H1 (cell line): ENCODE measurements at regions not wholly inside any gene's neighbourhood (a gene's known extent, or its start where the extent isn't known, plus 50 kb on each side); places are given as distances from the start of the nearest gene placed in this dataset.

Source experiments
- CTCF ChIA-PET: fragments of 300-600 bp; sonication (Branson Sonifier 250); formaldehyde crosslinking; loops from one replicate; lab custom pipeline; 2021; ENCODE audit not compliant: partially characterized antibody; lab: Charles Lee
- POLR2A ChIA-PET: fragments of 300-600 bp; sonication (Branson Sonifier 250); formaldehyde crosslinking; loops from one replicate; lab custom pipeline; 2021; ENCODE audit warnings: inconsistent platforms; ENCODE audit not compliant: partially characterized antibody; lab: Charles Lee
- DNase-seq, 2 experiments: peaks; one replicate each; pipeline versions ENCODE4 v3.0.0 to v3.0.0-alpha.2; 2010 to 2022; ENCODE audit warnings: low spot score in 2 of 2, low read depth in 1 of 2, mixed read lengths in 1 of 2
- FAIRE-seq: peaks from 2 replicates; lab custom pipeline; 2011; peaks lifted over from hg19 to GRCh38; lab: Jason Lieb, UNC
- H2AFZ ChIP-seq: 2 replicates; pipeline ENCODE4 v1.8.1; 2012; ENCODE audit warnings: low read length, inconsistent platforms
- H2AK5ac ChIP-seq: 2 replicates; pipeline ENCODE4 v1.6.1; 2013; ENCODE audit warnings: low read depth, low read length
- H2BK120ac ChIP-seq: replicated peaks from 2 replicates; pipeline ENCODE3; 2013; ENCODE audit warnings: low read depth, low read length, inconsistent platforms
- H2BK12ac ChIP-seq: 2 replicates; pipeline ENCODE4 v1.6.1; 2013; ENCODE audit warnings: low read depth, low read length
- H2BK15ac ChIP-seq: 2 replicates; pipeline ENCODE4 v1.6.1; 2013; ENCODE audit warnings: low read length
- H2BK20ac ChIP-seq: 2 replicates; pipeline ENCODE4 v1.6.1; 2013; ENCODE audit warnings: low read length
- H2BK5ac ChIP-seq: 2 replicates; pipeline ENCODE4 v1.6.1; 2013; ENCODE audit warnings: low read depth, low read length
- H3K14ac ChIP-seq: 2 replicates; pipeline ENCODE4 v1.6.1; 2013; ENCODE audit warnings: inconsistent platforms; ENCODE audit not compliant: insufficient read length
- H3K18ac ChIP-seq: 2 replicates; pipeline ENCODE4 v1.6.1; 2013; ENCODE audit warnings: low read length; ENCODE audit errors: extremely low read depth
- H3K23ac ChIP-seq: 2 replicates; pipeline ENCODE4 v1.6.1; 2013; ENCODE audit warnings: inconsistent platforms; ENCODE audit not compliant: insufficient read length
- H3K23me2 ChIP-seq: 2 replicates; pipeline ENCODE4 v1.6.1; 2013; ENCODE audit warnings: low read depth, low read length
- H3K27ac ChIP-seq: 2 replicates; pipeline ENCODE4 v1.6.1; 2011; ENCODE audit warnings: low read depth, low read length, inconsistent platforms
- H3K27me3 ChIP-seq, 4 experiments: replicated peaks in 1 of 4; 1 replicate in 1 of 4; 2 replicates in 3 of 4; pipeline versions ENCODE4 v1.6.1 to v1.8.1; 2011 to 2013; ENCODE audit warnings: low read length in 3 of 4, mild to moderate bottlenecking in 3 of 4, inconsistent platforms in 2 of 4, mixed read lengths in 2 of 4, moderate library complexity in 1 of 4; ENCODE audit not compliant: control insufficient read depth in 3 of 4, insufficient read depth in 3 of 4; ENCODE audit errors: extremely low read depth in 1 of 4
- H3K36me3 ChIP-seq, 4 experiments: 2 replicates each; pipeline versions ENCODE4 v1.6.1 to v1.8.1; 2011 to 2013; ENCODE audit warnings: mild to moderate bottlenecking in 4 of 4, low read length in 3 of 4, moderate library complexity in 2 of 4, control low read depth in 1 of 4, inconsistent platforms in 1 of 4; ENCODE audit not compliant: insufficient read depth in 4 of 4, control insufficient read depth in 2 of 4
- H3K4ac ChIP-seq: replicated peaks from 2 replicates; pipeline ENCODE3; 2013; ENCODE audit warnings: low read length, low read depth, mixed read lengths, inconsistent platforms; ENCODE audit not compliant: insufficient read length
- H3K4me1 ChIP-seq, 4 experiments: replicated peaks in 1 of 4; 1 replicate in 1 of 4; 2 replicates in 3 of 4; pipeline versions ENCODE4 v1.6.1 to v1.8.1; 2011 to 2013; ENCODE audit warnings: low read length in 3 of 4, inconsistent platforms in 2 of 4, mixed read lengths in 1 of 4; ENCODE audit not compliant: insufficient read depth in 4 of 4, control insufficient read depth in 3 of 4
- H3K4me2 ChIP-seq, 2 experiments: 2 replicates each; pipeline versions ENCODE4 v1.6.1 to v1.8.1; 2011 to 2013; ENCODE audit warnings: low read depth in 2 of 2, low read length in 2 of 2, control low read depth in 1 of 2, inconsistent platforms in 1 of 2, mild to moderate bottlenecking in 1 of 2; ENCODE audit not compliant: insufficient read depth in 1 of 2
- H3K4me3 ChIP-seq, 4 experiments: fragments of 200-600, 300-600 bp in 1 of 4; sonication (generic), shearing (Covaris generic), sonication (Bioruptor Twin) in 1 of 4; 2 replicates each; pipeline versions ENCODE4 v1.5.1 to v1.8.1; 2011 to 2016; ENCODE audit warnings: low read length in 4 of 4, low read depth in 3 of 4, control low read depth in 2 of 4, inconsistent platforms in 2 of 4, mild to moderate bottlenecking in 2 of 4, mixed read lengths in 1 of 4, moderate library complexity in 1 of 4; ENCODE audit not compliant: insufficient read depth in 2 of 4; ENCODE audit errors: extremely low read depth in 1 of 4
- H3K56ac ChIP-seq: replicated peaks from 2 replicates; pipeline ENCODE3; 2013; ENCODE audit warnings: low read depth, mild to moderate bottlenecking, mixed read lengths, low read length, inconsistent platforms; ENCODE audit not compliant: insufficient read length
- H3K79me1 ChIP-seq: 2 replicates; pipeline ENCODE4 v1.6.1; 2013; ENCODE audit warnings: low read depth, low read length, control low read depth
- H3K79me2 ChIP-seq, 2 experiments: 2 replicates each; pipeline versions ENCODE4 v1.6.1 to v1.8.1; 2012 to 2013; ENCODE audit warnings: low read length in 2 of 2, mild to moderate bottlenecking in 2 of 2, inconsistent platforms in 1 of 2; ENCODE audit not compliant: insufficient read depth in 2 of 2, control insufficient read depth in 1 of 2
- H3K9ac ChIP-seq, 4 experiments: replicated peaks in 1 of 4; 1 replicate in 1 of 4; 2 replicates in 3 of 4; pipeline versions ENCODE4 v1.6.1 to v1.8.1; 2011 to 2013; ENCODE audit warnings: low read depth in 3 of 4, low read length in 3 of 4, control low read depth in 2 of 4, mild to moderate bottlenecking in 2 of 4, moderate library complexity in 2 of 4, inconsistent platforms in 1 of 4; ENCODE audit errors: extremely low read depth in 1 of 4
- H3K9me3 ChIP-seq, 2 experiments: 2 replicates each; pipeline versions ENCODE4 v1.6.1 to v1.8.1; 2012 to 2013; ENCODE audit warnings: mild to moderate bottlenecking in 2 of 2, moderate library complexity in 2 of 2, control low read depth in 1 of 2, inconsistent platforms in 1 of 2, low read depth in 1 of 2, low read length in 1 of 2, mixed read lengths in 1 of 2; ENCODE audit not compliant: insufficient read depth in 2 of 2
- H4K20me1 ChIP-seq, 2 experiments: replicated peaks in 1 of 2; 2 replicates each; pipeline versions ENCODE3 to v1.8.1; 2011 to 2013; ENCODE audit warnings: inconsistent platforms in 2 of 2, low read length in 2 of 2, mild to moderate bottlenecking in 1 of 2; ENCODE audit not compliant: insufficient read depth in 2 of 2, control insufficient read depth in 1 of 2
- H4K5ac ChIP-seq: 2 replicates; pipeline ENCODE4 v1.6.1; 2013; ENCODE audit warnings: low read length, low read depth, mixed read lengths, inconsistent platforms; ENCODE audit not compliant: insufficient read length
- H4K8ac ChIP-seq: 2 replicates; pipeline ENCODE4 v1.8.0; 2013; ENCODE audit warnings: mild to moderate bottlenecking, moderate library complexity, low read length, inconsistent platforms; ENCODE audit not compliant: insufficient read depth; ENCODE audit errors: extremely low read depth
- H4K91ac ChIP-seq: replicated peaks from 2 replicates; pipeline ENCODE3; 2013; ENCODE audit warnings: low read length, mixed read lengths, inconsistent platforms; ENCODE audit not compliant: insufficient read length
- SP2 ChIP-seq: IDR thresholded peaks from 2 replicates; pipeline ENCODE4 v1.6.1; 2012; ENCODE audit warnings: mild to moderate bottlenecking, low read length, inconsistent platforms
- TBP ChIP-seq: IDR thresholded peaks from 2 replicates; pipeline ENCODE4 v1.6.1; 2011; ENCODE audit warnings: low read depth, low read length, improper control_type of control experiment
- ZNF274 ChIP-seq: IDR thresholded peaks from 2 replicates; pipeline ENCODE4 v1.7.0; 2012; ENCODE audit warnings: low read length, borderline replicate concordance; ENCODE audit errors: extremely low read depth
- WGBS, 2 experiments: shearing (Covaris generic) in 1 of 2; methylation state at CpG; one replicate each; pipeline versions ENCODE4 v1.1.6 to v1.1.7; 2013 to 2015; ENCODE audit warnings: low lambda C conversion rate in 2 of 2, mixed read lengths in 2 of 2, inconsistent platforms in 1 of 2, low coverage in 1 of 2, missing lambda C conversion rate in 1 of 2; ENCODE audit not compliant: insufficient replicate concordance in 2 of 2, insufficient coverage in 1 of 2, insufficient read length in 1 of 2; ENCODE audit errors: extremely low coverage in 1 of 2, missing lambda C conversion rate in 1 of 2; 5-methylcytosine and 5-hydroxymethylcytosine counted together

GRCh38 chr12:59459966-59460660 is 135.7 kb upstream of the SLC16A7 start:
- H3K27me3 ChIP-seq, result no peaks in the 10 kb centered on the region
- no peaks in the 10 kb centered on the region for H3K4me1 ChIP-seq
- H3K36me3 ChIP-seq, result no peaks in the 10 kb centered on the region
- no peak overlapping the region for H2BK20ac ChIP-seq
- 87 to 100% methylated on average over 1 to 5 of the region's 5 CpGs for WGBS, 2 experiments
- no peak overlapping the region for H3K18ac ChIP-seq
- no peaks in the 10 kb centered on the region for H3K9me3 ChIP-seq
- ChIA-PET CTCF (no interaction called here), POLR2A (no interaction called here)
- H4K8ac ChIP-seq, result no peak overlapping the region
- no peak overlapping the region for H2BK15ac ChIP-seq
- H2AK5ac ChIP-seq, result no peak overlapping the region
- no peak overlapping the region for H2BK120ac ChIP-seq
- H3K4ac ChIP-seq, result no peak overlapping the region
- no peaks in the 10 kb centered on the region for H3K23me2 ChIP-seq
- H3K14ac ChIP-seq, result no peak overlapping the region
- no peak overlapping the region for H4K91ac ChIP-seq
- H3K79me1 ChIP-seq, result no peaks in the 10 kb centered on the region
- no peak overlapping the region for H3K4me3 ChIP-seq
- no peak overlapping the region for H3K56ac ChIP-seq
- H4K20me1 ChIP-seq, result no peaks in the 10 kb centered on the region
- no peak overlapping the region for H4K5ac ChIP-seq
- H3K27ac ChIP-seq, result no peak overlapping the region
- H2AFZ ChIP-seq, result peak overlapping the region; percentile 89
- no peak overlapping the region for H3K9ac ChIP-seq
- H2BK12ac ChIP-seq, result no peak overlapping the region
- no peaks in the 10 kb centered on the region for H3K79me2 ChIP-seq
- H2BK5ac ChIP-seq, result no peak overlapping the region
- no peak for FAIRE-seq
- no peak for DNase-seq
- no peak for TF ChIP-seq ZNF274
- no peak for TF ChIP-seq TBP
- no peak for TF ChIP-seq SP2
- no peak overlapping the region for H3K23ac ChIP-seq
- H3K4me2 ChIP-seq, result no peak overlapping the region
